Spleen (tissue), 11 donors: ENCODE measurements at regions not wholly inside any gene's neighbourhood (a gene's known extent, or its start where the extent isn't known, plus 50 kb on each side); places are given as distances from the start of the nearest gene placed in this dataset.

Experiments
- DNase-seq: peaks from one replicate; pipeline ENCODE4 v3.0.0-alpha.2; 2020
- H3K27ac ChIP-seq, 8 donors: fragments of 200-600 bp; sonication (generic) in 7 of 8; 1 replicate in 4 of 8; 2 replicates in 4 of 8; pipeline versions ENCODE4 v1.5.0 to v1.8.0; 2016 to 2021; ENCODE audit warnings: inconsistent platforms in 4 of 8, mild to moderate bottlenecking in 4 of 8, moderate library complexity in 1 of 8
- H3K27me3 ChIP-seq, 7 donors: fragments of 200-600 bp; sonication (generic) in 6 of 7; replicated peaks in 1 of 7; 1 replicate in 4 of 7; 2 replicates in 3 of 7; pipeline versions ENCODE4 v1.5.0 to v1.8.0; 2016 to 2021; ENCODE audit warnings: inconsistent platforms in 3 of 7, mild to moderate bottlenecking in 1 of 7
- H3K36me3 ChIP-seq, 6 donors: fragments of 200-600 bp; sonication (generic) in 5 of 6; 1 replicate in 4 of 6; 2 replicates in 2 of 6; pipeline versions ENCODE4 v1.5.0 to v1.8.0; 2016 to 2021; ENCODE audit warnings: inconsistent platforms in 2 of 6
- H3K4me1 ChIP-seq, 6 donors: fragments of 200-600 bp; sonication (generic) in 5 of 6; 1 replicate in 3 of 6; 2 replicates in 3 of 6; pipeline versions ENCODE4 v1.5.0 to v1.8.0; 2016 to 2021; ENCODE audit warnings: inconsistent platforms in 3 of 6
- H3K4me3 ChIP-seq, 8 donors: fragments of 200-600 bp; sonication (generic) in 7 of 8; 1 replicate in 4 of 8; 2 replicates in 4 of 8; pipeline versions ENCODE4 v1.5.0 to v1.8.0; 2016 to 2021; ENCODE audit warnings: inconsistent platforms in 4 of 8, mild to moderate bottlenecking in 4 of 8, moderate library complexity in 2 of 8
- H3K9me3 ChIP-seq, 8 donors: fragments of 200-600 bp; sonication (generic) in 7 of 8; 1 replicate in 4 of 8; 2 replicates in 4 of 8; pipeline versions ENCODE4 v1.5.0 to v1.8.0; 2016 to 2021; ENCODE audit warnings: inconsistent platforms in 4 of 8
- POLR2A ChIP-seq, 3 donors: fragments of 450-650 bp; IDR thresholded peaks; one replicate each; pipeline ENCODE4 v1.5.1; 2017; ENCODE audit warnings: antibody characterized with exemption in 3 of 3, mild to moderate bottlenecking in 1 of 3
- POLR2AphosphoS5 ChIP-seq, 3 donors: sonication (generic); formaldehyde crosslinking; IDR thresholded peaks; one replicate each; pipeline ENCODE4 v1.5.1; 2017; ENCODE audit warnings: antibody characterized with exemption in 3 of 3
- WGBS, 5 donors: extraction: QIAGEN DNeasy Blood & Tissue Kit in 3 of 5; methylation state at CpG; one replicate each; pipeline versions ENCODE4 v1.1.5 to v1.1.7; 2013 to 2018; 5-methylcytosine and 5-hydroxymethylcytosine counted together
- intact Hi-C: fragments of 100-400 bp; cut with DNase I; formaldehyde crosslinking; loops from one replicate; pipeline ENCODE4 v1.15.0; 2023; ENCODE audit warnings: low total_unique reads
- TF ChIP-seq, protein P1 (sequence below), 11 experiments: fragments of 200-600 bp in 7 of 11; fragments of 450-650 bp in 4 of 11; sonication (generic) in 4 of 11; IDR thresholded peaks in 8 of 11; conservative IDR thresholded peaks in 3 of 11; 1 replicate in 7 of 11; 2 replicates in 4 of 11; pipeline versions ENCODE4 v1.4.0 to v1.8.0; 2016 to 2021; ENCODE audit warnings: antibody characterized with exemption in 11 of 11, inconsistent platforms in 4 of 11, mild to moderate bottlenecking in 1 of 11
- donor health status: healthy with polysubstance abuse.
- donor health status: DM: no; HTN: no; CAD: no; lungs with moderate emphysema.
- donor health status: DM: no; HTN: no; CAD: no.
- donor health status: Bipolar disorder and iron deficiency.
- donor health status: healthy.
- donor health status: DM: no; HTN: no; CAD: no.
- donor health status: DM: yes; HTN: yes; CAD: no.

DNA sequence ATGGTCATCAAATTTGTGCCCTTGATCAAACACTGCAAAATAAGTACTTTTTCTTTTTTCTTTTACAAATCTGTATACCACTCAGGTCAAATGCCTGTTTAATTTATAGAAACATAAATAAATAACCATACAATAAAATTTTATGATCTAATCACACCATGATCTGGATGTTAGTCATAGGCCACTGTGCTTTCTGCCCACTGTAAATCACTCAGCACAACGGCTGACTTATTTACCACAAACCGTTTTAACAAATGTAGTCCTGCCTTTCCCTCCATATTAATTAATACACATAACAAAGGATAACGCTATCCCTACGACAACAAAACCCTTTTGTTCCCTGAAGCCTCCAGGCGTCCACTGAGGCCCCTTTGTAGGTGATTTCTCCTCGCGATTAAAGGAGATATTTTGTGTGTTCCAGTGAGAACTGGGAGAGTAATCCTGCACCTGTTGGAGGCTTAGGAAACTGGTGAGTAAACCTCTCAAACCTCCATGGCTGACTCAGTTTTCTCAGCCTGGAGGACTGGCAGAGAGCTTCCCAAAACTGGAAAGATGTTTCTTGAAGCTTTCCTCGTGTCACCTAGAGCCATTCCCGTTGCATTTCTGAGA is 477.1 kb upstream of the SGCG start:
- peaks cover 0 to 17% (median 0%) of the 10 kb centered on the region in 8 donors for H3K9me3 ChIP-seq
- no peak for TF ChIP-seq POLR2A (IDR thresholded peaks at IDR 0.05)
- TF ChIP-seq POLR2AphosphoS5 (IDR thresholded peaks at IDR 0.05): no peak
- TF ChIP-seq, protein P1, sequence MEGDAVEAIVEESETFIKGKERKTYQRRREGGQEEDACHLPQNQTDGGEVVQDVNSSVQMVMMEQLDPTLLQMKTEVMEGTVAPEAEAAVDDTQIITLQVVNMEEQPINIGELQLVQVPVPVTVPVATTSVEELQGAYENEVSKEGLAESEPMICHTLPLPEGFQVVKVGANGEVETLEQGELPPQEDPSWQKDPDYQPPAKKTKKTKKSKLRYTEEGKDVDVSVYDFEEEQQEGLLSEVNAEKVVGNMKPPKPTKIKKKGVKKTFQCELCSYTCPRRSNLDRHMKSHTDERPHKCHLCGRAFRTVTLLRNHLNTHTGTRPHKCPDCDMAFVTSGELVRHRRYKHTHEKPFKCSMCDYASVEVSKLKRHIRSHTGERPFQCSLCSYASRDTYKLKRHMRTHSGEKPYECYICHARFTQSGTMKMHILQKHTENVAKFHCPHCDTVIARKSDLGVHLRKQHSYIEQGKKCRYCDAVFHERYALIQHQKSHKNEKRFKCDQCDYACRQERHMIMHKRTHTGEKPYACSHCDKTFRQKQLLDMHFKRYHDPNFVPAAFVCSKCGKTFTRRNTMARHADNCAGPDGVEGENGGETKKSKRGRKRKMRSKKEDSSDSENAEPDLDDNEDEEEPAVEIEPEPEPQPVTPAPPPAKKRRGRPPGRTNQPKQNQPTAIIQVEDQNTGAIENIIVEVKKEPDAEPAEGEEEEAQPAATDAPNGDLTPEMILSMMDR (IDR thresholded peaks at IDR 0.05 in 8 of 11, conservative IDR thresholded peaks at IDR 0.05 in 3 of 11): no peak
- 75 to 86% (median 81%) methylated on average over 9 of the region's 9 CpGs for WGBS, 5 donors
- no peak overlapping the region for H3K4me3 ChIP-seq
- DNase-seq: no peak
- H3K27me3 ChIP-seq: no peaks in the 10 kb centered on the region
- no peaks in the 10 kb centered on the region for H3K4me1 ChIP-seq
- intact Hi-C loops: no loop called here
- no peaks in the 10 kb centered on the region for H3K36me3 ChIP-seq
- no peak overlapping the region for H3K27ac ChIP-seq

DNA sequence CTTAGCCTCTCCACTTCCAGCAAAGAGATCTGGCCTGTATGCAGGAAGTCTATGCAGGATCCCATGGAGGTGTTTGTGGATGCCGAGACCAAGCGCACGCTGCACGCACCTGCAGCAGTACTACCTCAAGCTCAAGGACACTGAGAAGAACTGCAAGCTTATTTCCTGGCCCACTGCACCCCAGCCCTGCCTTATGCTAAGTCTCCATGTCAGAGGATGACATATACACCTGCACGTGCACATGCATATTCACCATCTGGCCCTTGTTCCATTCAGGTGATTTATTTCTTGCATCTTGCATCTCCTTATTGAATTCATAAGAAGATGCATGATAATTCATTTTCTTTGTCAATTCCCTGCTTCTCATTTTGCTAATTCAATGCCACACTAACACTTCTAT is 472.8 kb upstream of the SGCG start:
- TF ChIP-seq POLR2A (IDR thresholded peaks at IDR 0.05) (no peak), POLR2AphosphoS5 (IDR thresholded peaks at IDR 0.05) (no peak)
- TF ChIP-seq, protein P1 (IDR thresholded peaks at IDR 0.05 in 8 of 11, conservative IDR thresholded peaks at IDR 0.05 in 3 of 11): no peak
- WGBS, 5 donors: 86 to 99% (median 93%) methylated on average over 5 of the region's 5 CpGs
- H3K9me3 ChIP-seq: peaks cover 0 to 10% (median 0%) of the 10 kb centered on the region in 8 donors

GRCh38 chr13:22717036-22717435 is 463.7 kb upstream of the SGCG start:
- H3K4me1 ChIP-seq: no peaks in the 10 kb centered on the region
- H3K27ac ChIP-seq: no peak overlapping the region
- H3K4me3 ChIP-seq: no peak overlapping the region
- no peak for DNase-seq
- intact Hi-C loops: no loop called here
- 69 to 80% (median 74%) methylated on average over 7 of the region's 7 CpGs for WGBS, 5 donors
- no peaks in the 10 kb centered on the region for H3K36me3 ChIP-seq
- H3K9me3 ChIP-seq: no peaks in the 10 kb centered on the region
- TF ChIP-seq, protein P1 (IDR thresholded peaks at IDR 0.05 in 8 of 11, conservative IDR thresholded peaks at IDR 0.05 in 3 of 11): no peak
- no peak for TF ChIP-seq POLR2AphosphoS5 (IDR thresholded peaks at IDR 0.05)
- no peak for TF ChIP-seq POLR2A (IDR thresholded peaks at IDR 0.05)
- no peaks in the 10 kb centered on the region for H3K27me3 ChIP-seq

More for the DNA sequence above, 472.8 kb upstream of the SGCG start:
- Histone ChIP-seq H3K4me3 (no peak overlapping the region), H3K4me1 (no peaks in the 10 kb centered on the region), H3K27ac (no peak overlapping the region), H3K36me3 (no peaks in the 10 kb centered on the region), H3K27me3 (no peaks in the 10 kb centered on the region)
- intact Hi-C loops: no loop called here
- DNase-seq: no peak

- Histone ChIP-seq H3K36me3 (no peaks in the 10 kb centered on the region), H3K27ac (no peak overlapping the region), H3K4me1 (no peaks in the 10 kb centered on the region), H3K9me3 (peaks cover 0 to 9% (median 0%) of the 10 kb centered on the region in 8 donors), H3K27me3 (no peaks in the 10 kb centered on the region), H3K4me3 (no peak overlapping the region)
- intact Hi-C loops: no loop called here
- WGBS, 5 donors: 36 to 47% (median 42%) methylated on average over 6 of the region's 6 CpGs
- no peak for DNase-seq
- TF ChIP-seq, protein P1 (IDR thresholded peaks at IDR 0.05 in 8 of 11, conservative IDR thresholded peaks at IDR 0.05 in 3 of 11): no peak
- TF ChIP-seq POLR2AphosphoS5 (IDR thresholded peaks at IDR 0.05) (no peak), POLR2A (IDR thresholded peaks at IDR 0.05) (no peak)
These were observed 454.1 kb upstream of the SGCG start for GRCh38 chr13:22726726-22727125.
